GM23338 (cell line): ENCODE measurements at regions not wholly inside any gene's neighbourhood (a gene's known extent, or its start where the extent isn't known, plus 50 kb on each side); places are given as distances from the start of the nearest gene placed in this dataset.
A peak's percentile ranks its signal among the peaks of the same experiment; 100 is the strongest.

Source experiments
- ATAC-seq: fragments of 200-7000 bp; cut with Tn5 transposase; 3 replicates; pipeline ENCODE4 v1.9.1; 2020
- DNase-seq: peaks from one replicate; pipeline ENCODE4 v3.0.0-alpha.2; 2015; ENCODE audit warnings: low spot score
- H2AFZ ChIP-seq: fragments of 200-600 bp; sonication (generic); 2 replicates; pipeline ENCODE4 v1.8.0; 2016; ENCODE audit warnings: antibody characterized with exemption, mild to moderate bottlenecking, moderate library complexity
- H3F3A ChIP-seq: fragments of 200-600 bp; sonication (generic); replicated peaks from 2 replicates; pipeline ENCODE4 v1.8.0; 2017; ENCODE audit warnings: antibody characterized with exemption, mixed run types, low read depth
- H3K27ac ChIP-seq: fragments of 200-600 bp; sonication (generic); 2 replicates; pipeline ENCODE4 v1.6.1; 2016; ENCODE audit warnings: low read depth
- H3K27me3 ChIP-seq: fragments of 200-600 bp; sonication (generic); 2 replicates; pipeline ENCODE4 v1.8.0; 2016; ENCODE audit warnings: mild to moderate bottlenecking, mixed run types, moderate library complexity; ENCODE audit not compliant: insufficient read depth
- H3K36me3 ChIP-seq: fragments of 200-600 bp; sonication (generic); 2 replicates; pipeline ENCODE4 v1.8.0; 2016; ENCODE audit warnings: mild to moderate bottlenecking; ENCODE audit not compliant: insufficient read depth
- H3K4me1 ChIP-seq: fragments of 200-600 bp; sonication (generic); 2 replicates; pipeline ENCODE4 v1.8.0; 2016; ENCODE audit warnings: mild to moderate bottlenecking, moderate library complexity; ENCODE audit not compliant: insufficient read depth
- H3K4me2 ChIP-seq: fragments of 200-600 bp; sonication (generic); 2 replicates; pipeline ENCODE4 v1.7.1; 2017; ENCODE audit warnings: mixed run types
- H3K4me3 ChIP-seq: fragments of 200-600 bp; sonication (generic); 2 replicates; pipeline ENCODE4 v1.6.1; 2016; ENCODE audit warnings: mixed run types
- H3K79me2 ChIP-seq: fragments of 200-600 bp; sonication (generic); replicated peaks from 2 replicates; pipeline ENCODE4 v1.8.0; 2017; ENCODE audit warnings: mild to moderate bottlenecking; ENCODE audit not compliant: insufficient read depth
- H3K9me2 ChIP-seq: fragments of 200-600 bp; sonication (generic); 2 replicates; pipeline ENCODE4 v1.8.0; 2017; ENCODE audit not compliant: insufficient read depth
- H4K20me1 ChIP-seq: fragments of 200-600 bp; sonication (generic); replicated peaks from 2 replicates; pipeline ENCODE4 v1.8.0; 2017; ENCODE audit warnings: mild to moderate bottlenecking; ENCODE audit not compliant: insufficient read depth
- H3K27ac Mint-ChIP-seq: 2 replicates; pipeline ENCODE4 v1.8.0; 2020; ENCODE audit warnings: inconsistent platforms, mild to moderate bottlenecking, moderate library complexity, mixed read lengths
- H3K27me3 Mint-ChIP-seq: 3 replicates; pipeline ENCODE4 v1.8.0; 2022; ENCODE audit warnings: low read depth, mild to moderate bottlenecking, moderate library complexity, mixed read lengths, inconsistent platforms; ENCODE audit not compliant: insufficient read depth, poor library complexity
- H3K36me3 Mint-ChIP-seq: 3 replicates; pipeline ENCODE4 v1.8.0; 2021; ENCODE audit warnings: low read depth, mild to moderate bottlenecking, inconsistent platforms, moderate library complexity, mixed read lengths
- H3K4me1 Mint-ChIP-seq: 3 replicates; pipeline ENCODE4 v1.8.0; 2020; ENCODE audit warnings: mild to moderate bottlenecking, inconsistent platforms, mixed read lengths
- H3K4me3 Mint-ChIP-seq: 3 replicates; pipeline ENCODE4 v1.8.0; 2021; ENCODE audit warnings: moderate library complexity, mild to moderate bottlenecking, inconsistent platforms, mixed read lengths
- H3K9me3 Mint-ChIP-seq: 3 replicates; pipeline ENCODE4 v1.8.0; 2020; ENCODE audit warnings: moderate library complexity, mild to moderate bottlenecking, inconsistent platforms, mixed read lengths
- CREB1 ChIP-seq: fragments of 250-450 bp; sonication (Bioruptor Pico); IDR thresholded peaks from 2 replicates; pipeline ENCODE4 v1.5.0; 2020; ENCODE audit warnings: low read depth, mild to moderate bottlenecking, moderate library complexity
- CTCF ChIP-seq, 2 experiments: fragments of 200-600 bp in 1 of 2; sonication (generic) in 1 of 2; conservative IDR thresholded peaks; 2 replicates each; pipeline versions ENCODE4 v1.5.1 to v1.6.1; 2016 to 2017; ENCODE audit warnings: antibody characterized with exemption in 2 of 2, low read depth in 2 of 2, mild to moderate bottlenecking in 2 of 2, moderate library complexity in 1 of 2
- EZH2 ChIP-seq: fragments of 200-600 bp; sonication (generic); IDR thresholded peaks from one replicate; pipeline ENCODE4 v1.8.0; 2017; ENCODE audit warnings: antibody characterized with exemption, mild to moderate bottlenecking, low read depth; ENCODE audit not compliant: unreplicated experiment
- EZH2phosphoT487 ChIP-seq: fragments of 200-600 bp; sonication (generic); IDR thresholded peaks from one replicate; pipeline ENCODE4 v1.8.1; 2018; ENCODE audit warnings: antibody characterized with exemption; ENCODE audit not compliant: unreplicated experiment
- JUNB ChIP-seq: IDR thresholded peaks from one replicate; pipeline ENCODE4 v1.6.1; 2016; ENCODE audit warnings: antibody characterized with exemption; ENCODE audit not compliant: unreplicated experiment
- POLR2AphosphoS5 ChIP-seq: IDR thresholded peaks from 2 replicates; pipeline ENCODE4 v1.6.1; 2016; ENCODE audit warnings: antibody characterized with exemption, low read depth
- STAT1 ChIP-seq: IDR thresholded peaks from one replicate; pipeline ENCODE4 v1.6.1; 2016; ENCODE audit warnings: antibody characterized with exemption; ENCODE audit not compliant: unreplicated experiment
- ZNF331 ChIP-seq: fragments of 250-450 bp; sonication (Bioruptor Pico); IDR thresholded peaks from 2 replicates; pipeline ENCODE4 v1.5.0; 2020; ENCODE audit warnings: low read depth, mild to moderate bottlenecking, moderate library complexity

DNA sequence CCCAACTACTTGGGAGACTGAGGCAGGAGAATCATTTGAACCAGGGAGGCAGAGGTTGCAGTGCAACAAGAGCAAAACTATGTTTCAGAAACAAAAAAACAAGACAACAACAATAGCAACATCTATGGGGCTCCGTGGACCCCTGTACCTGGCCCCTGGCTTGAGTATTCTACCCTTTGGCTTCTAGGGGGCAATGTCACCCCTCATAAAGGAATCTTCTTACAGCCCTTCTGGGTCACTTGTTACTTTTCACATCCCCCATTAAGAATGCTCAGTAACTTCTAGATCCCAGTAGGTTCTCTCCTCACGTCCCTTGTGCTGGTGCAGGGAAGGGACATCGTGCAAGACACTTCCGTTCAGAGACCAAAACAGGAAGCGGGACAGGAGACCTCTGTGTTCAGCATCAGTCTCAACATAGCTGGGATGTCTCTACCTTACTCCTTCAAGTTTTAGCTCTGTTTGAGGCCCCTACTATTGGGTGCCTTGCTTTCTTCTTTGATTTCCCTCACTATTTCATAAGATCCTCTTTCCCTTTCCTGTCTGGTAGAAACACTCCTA, 218.1 kb upstream of the ARGLU1 start:
- TF ChIP-seq EZH2phosphoT487: no peak
- TF ChIP-seq STAT1: no peak
- TF ChIP-seq CTCF (conservative IDR thresholded peaks at IDR 0.05; ENCODE audit: low read depth in 2 of 2): peak; percentile 20 to 44; a peak in 2 of 4 replicates
- no peak for TF ChIP-seq ZNF331 (CRISPR knock-in tag)
- TF ChIP-seq EZH2: no peak
- no peak for TF ChIP-seq POLR2AphosphoS5
- no peaks in the 10 kb centered on the region for H3K27me3 ChIP-seq
- no peak overlapping the region for H2AFZ ChIP-seq
- no peaks in the 10 kb centered on the region for H3F3A ChIP-seq
- no peak overlapping the region for H3K27ac Mint-ChIP-seq
- H3K79me2 ChIP-seq: no peaks in the 10 kb centered on the region
- no peak overlapping the region for H3K27ac ChIP-seq
- peaks cover 6% of the 10 kb centered on the region for H3K4me1 ChIP-seq
- H3K36me3 ChIP-seq: no peaks in the 10 kb centered on the region
- H4K20me1 ChIP-seq: no peaks in the 10 kb centered on the region
- H3K4me1 Mint-ChIP-seq: no peaks in the 10 kb centered on the region
- H3K4me2 ChIP-seq: no peak overlapping the region
- H3K27me3 Mint-ChIP-seq: peaks cover 2% of the 10 kb centered on the region
- H3K9me3 Mint-ChIP-seq: peaks cover 14% of the 10 kb centered on the region; the same call in 2 of the 3 replicates
- ATAC-seq (no peak), DNase-seq (no peak)
- peaks cover 6% of the 10 kb centered on the region; the same call in 2 of the 3 replicates for H3K36me3 Mint-ChIP-seq
- peaks cover 2% of the 10 kb centered on the region; the same call in 1 of the 2 replicates for H3K9me2 ChIP-seq
- no peak overlapping the region for H3K4me3 ChIP-seq
- H3K4me3 Mint-ChIP-seq: no peak overlapping the region

DNA sequence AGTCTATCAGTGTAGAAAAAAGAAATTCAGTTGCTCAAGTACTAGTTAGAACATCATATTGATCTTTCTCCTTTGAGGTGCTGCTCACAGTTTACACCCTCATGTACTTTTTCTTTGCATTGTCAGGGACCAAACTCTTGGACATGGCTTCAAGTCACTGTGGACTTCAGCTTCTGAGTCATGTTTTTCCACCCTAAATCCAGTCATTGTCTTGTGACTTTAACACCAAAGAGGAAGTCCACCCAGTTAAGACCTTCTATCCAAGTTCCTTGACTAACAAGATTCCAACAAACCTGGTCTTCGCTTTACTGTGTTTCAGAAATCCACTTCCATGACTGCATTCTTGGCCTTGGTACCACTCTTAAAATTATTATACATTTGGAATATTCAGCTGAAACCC, 206.7 kb upstream of the ARGLU1 start:
- H3K27me3 ChIP-seq: no peaks in the 10 kb centered on the region
- Mint-ChIP-seq H3K27me3 (no peaks in the 10 kb centered on the region), H3K36me3 (no peaks in the 10 kb centered on the region), H3K27ac (no peak overlapping the region), H3K9me3 (peaks cover 4% of the 10 kb centered on the region; the same call in 1 of the 3 replicates), H3K4me3 (no peak overlapping the region), H3K4me1 (no peaks in the 10 kb centered on the region)
- no peaks in the 10 kb centered on the region for H4K20me1 ChIP-seq
- DNase-seq (no peak), ATAC-seq (no peak)
- 0 out of 2 replicates have a peak, but pooled peaks cover 4% of the 10 kb centered on the region for H3K4me1 ChIP-seq
- H2AFZ ChIP-seq: no peak overlapping the region
- TF ChIP-seq CREB1 (CRISPR knock-in tag): no peak
- TF ChIP-seq EZH2: no peak
- TF ChIP-seq JUNB: no peak
- TF ChIP-seq STAT1: no peak
- H3K4me3 ChIP-seq: no peak overlapping the region
- no peak overlapping the region for H3K4me2 ChIP-seq
- H3F3A ChIP-seq: no peaks in the 10 kb centered on the region
- no peak overlapping the region for H3K27ac ChIP-seq
- no peaks in the 10 kb centered on the region for H3K79me2 ChIP-seq
- peaks cover 11% of the 10 kb centered on the region; the same call in 1 of the 2 replicates for H3K9me2 ChIP-seq
- no peaks in the 10 kb centered on the region for H3K36me3 ChIP-seq
